Neuronal stem cell (in vitro differentiated cells): ENCODE measurements at regions not wholly inside any gene's neighbourhood (a gene's known extent, or its start where the extent isn't known, plus 50 kb on each side); places are given as distances from the start of the nearest gene placed in this dataset.

Experiments
- DNase-seq: peaks from one replicate; pipeline ENCODE4 v3.0.0-alpha.2; 2013; ENCODE audit warnings: low spot score
- H2AFZ ChIP-seq: one replicate; pipeline ENCODE4 v1.6.1; 2013; ENCODE audit warnings: mild to moderate bottlenecking, low read length, inconsistent platforms
- H2AK5ac ChIP-seq: 2 replicates; pipeline ENCODE4 v1.6.1; 2013; ENCODE audit warnings: low read depth, mild to moderate bottlenecking, inconsistent platforms, low read length, moderate library complexity, mixed read lengths
- H2BK120ac ChIP-seq: 2 replicates; pipeline ENCODE4 v1.6.1; 2013; ENCODE audit warnings: low read depth, mild to moderate bottlenecking, inconsistent platforms, low read length, moderate library complexity, mixed read lengths
- H2BK12ac ChIP-seq: one replicate; pipeline ENCODE4 v1.6.1; 2013; ENCODE audit warnings: low read length, inconsistent platforms
- H2BK15ac ChIP-seq: 2 replicates; pipeline ENCODE4 v1.6.1; 2013; ENCODE audit warnings: mild to moderate bottlenecking, low read length, inconsistent platforms, mixed read lengths
- H2BK5ac ChIP-seq: one replicate; pipeline ENCODE4 v1.6.1; 2013; ENCODE audit warnings: inconsistent platforms, mild to moderate bottlenecking, low read length, moderate library complexity
- H3K14ac ChIP-seq: one replicate; pipeline ENCODE4 v1.6.1; 2013; ENCODE audit warnings: low read length, inconsistent platforms
- H3K18ac ChIP-seq: 2 replicates; pipeline ENCODE4 v1.6.1; 2013; ENCODE audit warnings: low read length, inconsistent platforms
- H3K23ac ChIP-seq: 2 replicates; pipeline ENCODE4 v1.6.1; 2013; ENCODE audit warnings: low read depth, mild to moderate bottlenecking, mixed read lengths, low read length, inconsistent platforms; ENCODE audit not compliant: poor library complexity
- H3K27ac ChIP-seq: replicated peaks from 3 replicates; pipeline ENCODE4 v1.5.1; 2013; ENCODE audit warnings: low read length, inconsistent platforms
- H3K27me3 ChIP-seq, 3 experiments: 2 replicates each; pipeline ENCODE4 v1.6.1; 2013; ENCODE audit warnings: low read length in 3 of 3, mild to moderate bottlenecking in 2 of 3, inconsistent platforms in 1 of 3, low read depth in 1 of 3, mixed read lengths in 1 of 3, moderate library complexity in 1 of 3; ENCODE audit not compliant: control insufficient read depth in 3 of 3, insufficient read depth in 3 of 3
- H3K36me3 ChIP-seq, 2 donors: replicated peaks in 1 of 2; 2 replicates each; pipeline ENCODE4 v1.6.1; 2013; ENCODE audit warnings: low read length in 2 of 2; ENCODE audit not compliant: control insufficient read depth in 2 of 2, insufficient read depth in 2 of 2
- H3K4ac ChIP-seq: 2 replicates; pipeline ENCODE4 v1.6.1; 2013; ENCODE audit warnings: inconsistent platforms, mild to moderate bottlenecking, low read length, moderate library complexity
- H3K4me1 ChIP-seq, 2 donors: 1 replicate in 1 of 2; 2 replicates in 1 of 2; pipeline ENCODE4 v1.6.1; 2013; ENCODE audit warnings: low read length in 2 of 2, low read depth in 1 of 2; ENCODE audit not compliant: control insufficient read depth in 2 of 2, insufficient read depth in 1 of 2
- H3K4me2 ChIP-seq: one replicate; pipeline ENCODE4 v1.6.1; 2013; ENCODE audit warnings: mild to moderate bottlenecking, low read length, inconsistent platforms; ENCODE audit not compliant: insufficient read depth, poor library complexity, severe bottlenecking
- H3K4me3 ChIP-seq, 2 donors: 2 replicates each; pipeline ENCODE4 v1.5.1; 2013; ENCODE audit warnings: low read length in 2 of 2, mild to moderate bottlenecking in 2 of 2, inconsistent platforms in 1 of 2, moderate library complexity in 1 of 2
- H3K79me1 ChIP-seq: one replicate; pipeline ENCODE4 v1.6.1; 2013; ENCODE audit warnings: low read depth, mild to moderate bottlenecking, inconsistent platforms, low read length, moderate library complexity
- H3K9ac ChIP-seq: one replicate; pipeline ENCODE4 v1.6.1; 2013; ENCODE audit warnings: mild to moderate bottlenecking, low read depth, low read length, inconsistent platforms; ENCODE audit not compliant: poor library complexity
- H3K9me3 ChIP-seq, 2 donors: replicated peaks in 1 of 2; 2 replicates each; pipeline versions ENCODE3 to v1.6.1; 2013; ENCODE audit warnings: low read length in 2 of 2, mild to moderate bottlenecking in 2 of 2, inconsistent platforms in 1 of 2, low read depth in 1 of 2, mixed read lengths in 1 of 2, moderate library complexity in 1 of 2; ENCODE audit not compliant: control insufficient read depth in 2 of 2, insufficient read depth in 1 of 2
- H4K8ac ChIP-seq: one replicate; pipeline ENCODE4 v1.6.1; 2013; ENCODE audit warnings: low read depth, mild to moderate bottlenecking, inconsistent platforms, low read length, moderate library complexity
- H4K91ac ChIP-seq: one replicate; pipeline ENCODE4 v1.6.1; 2013; ENCODE audit warnings: low read length, low read depth, mild to moderate bottlenecking, inconsistent platforms; ENCODE audit not compliant: poor library complexity
- WGBS, 2 donors: extraction: QIAGEN DNeasy Blood & Tissue Kit; methylation state at CpG; one replicate each; pipeline ENCODE4 v1.1.7; 2013; ENCODE audit warnings: missing lambda C conversion rate in 2 of 2, mixed read lengths in 1 of 2; ENCODE audit not compliant: insufficient read length in 2 of 2, insufficient replicate concordance in 1 of 2; ENCODE audit errors: extremely low coverage in 2 of 2; 5-methylcytosine and 5-hydroxymethylcytosine counted together

DNA sequence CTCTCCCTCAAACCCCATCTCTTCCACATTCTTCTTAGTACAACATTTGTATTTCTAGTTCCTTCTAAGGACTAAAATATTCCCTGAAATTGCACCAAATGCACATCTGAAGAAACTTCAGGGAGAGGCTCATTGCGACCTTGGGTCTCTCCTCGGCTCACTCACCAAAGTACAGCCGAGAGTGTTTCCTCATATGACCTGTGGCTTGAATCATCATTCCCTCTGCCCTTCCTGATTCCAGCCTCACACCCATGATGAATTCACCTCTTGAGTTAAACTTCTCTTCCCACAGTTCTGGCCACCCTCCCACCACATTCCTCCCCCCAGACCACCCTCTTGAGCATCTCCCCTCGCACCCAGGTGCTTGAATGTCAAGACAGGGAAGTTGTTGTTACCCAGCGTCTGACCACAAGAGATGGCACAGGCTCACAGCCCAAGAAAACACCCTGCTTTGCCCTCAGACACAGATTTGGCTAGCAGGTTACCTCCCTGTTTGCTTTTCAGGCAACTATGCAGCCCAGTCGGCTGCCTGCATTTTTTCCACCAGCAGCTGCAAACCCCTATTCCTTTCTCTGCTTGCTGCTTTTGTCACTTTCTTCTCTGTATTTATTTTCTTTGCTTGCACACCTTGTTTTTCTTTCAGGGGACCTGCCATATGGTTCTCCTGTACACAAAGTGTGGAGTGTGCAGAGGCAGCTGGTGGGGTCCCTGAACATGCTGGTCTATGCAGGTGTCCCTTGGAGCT is 214.8 kb downstream of the SPATA18 start:
- Histone ChIP-seq H3K4ac (no peak overlapping the region), H3K9ac (no peak overlapping the region), H2AK5ac (no peak overlapping the region), H3K36me3 (no peaks in the 10 kb centered on the region), H2AFZ (no peak overlapping the region), H2BK120ac (no peak overlapping the region), H3K27me3 (no peaks in the 10 kb centered on the region), H3K4me3 (no peak overlapping the region), H2BK12ac (no peak overlapping the region), H3K9me3 (no peaks in the 10 kb centered on the region), H2BK15ac (no peak overlapping the region), H4K8ac (no peak overlapping the region), H2BK5ac (no peak overlapping the region), H3K14ac (no peak overlapping the region), H4K91ac (no peak overlapping the region), H3K4me1 (peaks cover 0 to 2% of the 10 kb centered on the region in 2 donors), H3K23ac (no peak overlapping the region), H3K4me2 (no peak overlapping the region), H3K79me1 (no peaks in the 10 kb centered on the region), H3K18ac (no peak overlapping the region), H3K27ac (no peak overlapping the region)
- no peak for DNase-seq
- WGBS, 2 donors = no CpG with 5 or more reads among the region's 6 CpGs

- no peak overlapping the region for H2AFZ ChIP-seq
- no peaks in the 10 kb centered on the region for H3K27me3 ChIP-seq
- H2BK12ac ChIP-seq = no peak overlapping the region
- no peak overlapping the region for H4K91ac ChIP-seq
- no peak overlapping the region for H3K4ac ChIP-seq
- H4K8ac ChIP-seq = no peak overlapping the region
- H2AK5ac ChIP-seq = no peak overlapping the region
- H2BK120ac ChIP-seq = no peak overlapping the region
- no peak for DNase-seq
- no peak overlapping the region for H3K9ac ChIP-seq
- no peak overlapping the region for H3K23ac ChIP-seq
- H3K27ac ChIP-seq = no peak overlapping the region
- H3K4me2 ChIP-seq = no peak overlapping the region
- no peaks in the 10 kb centered on the region for H3K9me3 ChIP-seq
- H2BK5ac ChIP-seq = no peak overlapping the region
- no peaks in the 10 kb centered on the region for H3K36me3 ChIP-seq
- H3K14ac ChIP-seq = no peak overlapping the region
- H3K4me3 ChIP-seq = no peak overlapping the region
- H3K4me1 ChIP-seq = peaks cover 0 to 2% of the 10 kb centered on the region in 2 donors
- no peak overlapping the region for H3K18ac ChIP-seq
- no peaks in the 10 kb centered on the region for H3K79me1 ChIP-seq
- H2BK15ac ChIP-seq = no peak overlapping the region
Measured at GRCh38 chr4:52266537-52267137, 215.5 kb downstream of the SPATA18 start.

- Histone ChIP-seq H3K27me3 (no peaks in the 10 kb centered on the region), H2BK12ac (no peak overlapping the region), H3K4me1 (peaks cover 0 to 2% of the 10 kb centered on the region in 2 donors), H3K4ac (no peak overlapping the region), H3K9ac (no peak overlapping the region), H2BK120ac (no peak overlapping the region), H2AFZ (no peak overlapping the region), H3K4me2 (no peak overlapping the region), H2BK5ac (no peak overlapping the region), H3K23ac (no peak overlapping the region), H2AK5ac (no peak overlapping the region), H3K14ac (no peak overlapping the region), H2BK15ac (no peak overlapping the region), H3K36me3 (no peaks in the 10 kb centered on the region), H4K91ac (no peak overlapping the region), H3K18ac (no peak overlapping the region), H3K27ac (no peak overlapping the region), H4K8ac (no peak overlapping the region), H3K79me1 (no peaks in the 10 kb centered on the region), H3K9me3 (peaks cover 0 to 2% of the 10 kb centered on the region in 2 donors), H3K4me3 (no peak overlapping the region)
- DNase-seq = no peak
Measured at GRCh38 chr4:52269761-52270160, 218.7 kb downstream of the SPATA18 start.

DNA sequence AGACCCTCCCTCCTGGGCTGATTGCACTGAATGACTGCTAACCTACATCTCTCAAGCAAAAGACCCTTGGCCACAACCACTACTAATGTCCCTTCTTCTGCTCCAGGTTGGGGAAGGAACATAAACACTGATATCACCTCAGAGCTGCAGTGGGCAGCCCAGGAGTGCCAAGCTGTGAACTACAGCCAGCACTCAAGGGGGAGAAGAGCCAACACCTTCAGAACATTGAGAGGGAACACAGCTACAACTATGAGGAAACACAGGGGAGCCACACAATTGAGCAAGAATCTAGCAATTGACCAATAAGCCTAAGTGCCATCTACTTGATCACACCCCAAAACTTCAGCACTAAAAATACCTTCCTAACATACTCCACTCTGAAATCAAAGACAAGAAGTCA is 222.8 kb downstream of the SPATA18 start:
- Histone ChIP-seq H3K18ac (no peak overlapping the region), H2AFZ (no peak overlapping the region), H3K36me3 (no peaks in the 10 kb centered on the region), H3K4me2 (no peak overlapping the region), H3K27me3 (no peaks in the 10 kb centered on the region), H2AK5ac (no peak overlapping the region), H3K4me3 (no peak overlapping the region), H3K14ac (no peak overlapping the region), H2BK12ac (no peak overlapping the region), H4K91ac (no peak overlapping the region), H2BK15ac (no peak overlapping the region), H2BK5ac (no peak overlapping the region), H3K23ac (no peak overlapping the region), H4K8ac (no peak overlapping the region), H3K27ac (no peak overlapping the region), H2BK120ac (no peak overlapping the region), H3K4ac (no peak overlapping the region), H3K9ac (no peak overlapping the region), H3K9me3 (peaks cover 0 to 2% of the 10 kb centered on the region in 2 donors), H3K4me1 (no peaks in the 10 kb centered on the region), H3K79me1 (no peaks in the 10 kb centered on the region)
- no peak for DNase-seq
